Heart right ventricle (tissue), 16 donors: ENCODE measurements at regions not wholly inside any gene's neighbourhood (a gene's known extent, or its start where the extent isn't known, plus 50 kb on each side); places are given as distances from the start of the nearest gene placed in this dataset.

ENCODE experiments used
- ATAC-seq, 8 donors: fragments of 200-7000 bp; cut with Tn5 transposase; one replicate each; pipeline ENCODE4 v1.9.1; 2020; ENCODE audit warnings: mild to moderate bottlenecking in 8 of 8, moderate library complexity in 8 of 8, moderate number of reproducible peaks in 1 of 8
- DNase-seq, 2 donors: peaks; one replicate each; pipeline ENCODE4 v3.0.0-alpha.2; 2020
- H3K27ac ChIP-seq, 10 donors: fragments of 200-600 bp; sonication (generic) in 2 of 10; one replicate each; pipeline versions ENCODE4 v1.5.0 to v1.8.0; 2020 to 2022; ENCODE audit warnings: mild to moderate bottlenecking in 3 of 10
- H3K27me3 ChIP-seq, 7 donors: fragments of 200-600 bp; one replicate each; pipeline ENCODE4 v1.8.0; 2021 to 2022; ENCODE audit warnings: mild to moderate bottlenecking in 2 of 7
- H3K36me3 ChIP-seq, 9 donors: fragments of 200-600 bp; sonication (generic) in 1 of 9; one replicate each; pipeline versions ENCODE4 v1.5.0 to v1.8.0; 2020 to 2022; ENCODE audit warnings: mild to moderate bottlenecking in 2 of 9
- H3K4me1 ChIP-seq, 9 donors: fragments of 200-600 bp; sonication (generic) in 1 of 9; one replicate each; pipeline versions ENCODE4 v1.5.0 to v1.8.0; 2020 to 2022; ENCODE audit warnings: mild to moderate bottlenecking in 4 of 9
- H3K4me3 ChIP-seq, 10 donors: fragments of 200-600 bp; sonication (generic) in 2 of 10; one replicate each; pipeline versions ENCODE4 v1.5.0 to v1.8.0; 2020 to 2022; ENCODE audit warnings: mild to moderate bottlenecking in 7 of 10, moderate library complexity in 2 of 10
- H3K9me3 ChIP-seq, 11 donors: fragments of 200-600 bp in 10 of 11; sonication (generic) in 2 of 11; one replicate each; pipeline versions ENCODE4 v1.5.0 to v1.8.0; 2013 to 2022; ENCODE audit warnings: mild to moderate bottlenecking in 2 of 11, control low read depth in 1 of 11, moderate library complexity in 1 of 11
- CTCF ChIP-seq, 9 donors: fragments of 200-600 bp; sonication (generic) in 2 of 9; IDR thresholded peaks; one replicate each; pipeline versions ENCODE4 v1.5.0 to v1.8.0; 2021 to 2022; ENCODE audit warnings: antibody characterized with exemption in 9 of 9, mild to moderate bottlenecking in 5 of 9, moderate library complexity in 1 of 9
- WGBS, 2 donors: extraction: QIAGEN DNeasy Blood & Tissue Kit; methylation state at CpG; one replicate each; pipeline ENCODE4 v1.1.7; 2013; ENCODE audit warnings: inconsistent platforms in 1 of 2; 5-methylcytosine and 5-hydroxymethylcytosine counted together
- intact Hi-C, 10 donors: fragments of 100-400 bp; cut with DNase I; formaldehyde crosslinking; loops; one replicate each; pipeline versions ENCODE4 v1.11.1 to v1.14.2; 2022
- donor health status: Arrhythmogenic right ventricular cardiomyopathy.
- donor health status: ischemic (EF 13 %, LVEDD 7.1; RV severe dilation, severe dysfunction).
- donor health status: healthy with polysubstance abuse.
- donor health status: DM: no; HTN: yes; CAD: no.
- donor health status: DM: no; HTN: no; CAD: no.
- donor health status: ischemic (EF 25% LVEDD 6.9; RV normal size, moderate dysfunction).
- donor health status: ischemic (EF 25% LVEDD 5.7; RV mildly dilated, moderate dysfunction).
- donor health status: healthy.
- donor health status: DM: yes; HTN: yes; CAD: no.
- donor health status: Ischemic cardiomyopathy.
- donor health status: ischemic (EF 35%, LVEDD 5.7; RV mildly dilated, moderate dysfunction).
- donor health status: nonischemic (EF 11% LVEDD 7.7; RV severe dilation, severe dysfunction).
- donor health status: DM: yes; HTN: yes; CAD: no.
- donor health status: PGD.
- donor health status: ischemic (EF 29% LVEDD 5.4; RV normal size, mild dysfunction).
- donor health status: nonischemic (EF 23%, LVEDD 6.1; RV moderate dilation, normal function).

- no peaks in the 10 kb centered on the region for H3K9me3 ChIP-seq
- no peak for TF ChIP-seq CTCF (IDR thresholded peaks at IDR 0.05)
- H3K4me1 ChIP-seq = no peaks in the 10 kb centered on the region
- intact Hi-C loops = no loop called here
- ATAC-seq = no peak
- 58 to 68% methylated on average over 2 of the region's 2 CpGs for WGBS, 2 donors
- H3K27me3 ChIP-seq = no peaks in the 10 kb centered on the region
- DNase-seq = no peak
- H3K4me3 ChIP-seq = no peak overlapping the region
- no peak overlapping the region for H3K27ac ChIP-seq
- no peaks in the 10 kb centered on the region for H3K36me3 ChIP-seq
Observed at GRCh38 chr5:90274216-90274615, 135.3 kb downstream of the CETN3 start.

DNA sequence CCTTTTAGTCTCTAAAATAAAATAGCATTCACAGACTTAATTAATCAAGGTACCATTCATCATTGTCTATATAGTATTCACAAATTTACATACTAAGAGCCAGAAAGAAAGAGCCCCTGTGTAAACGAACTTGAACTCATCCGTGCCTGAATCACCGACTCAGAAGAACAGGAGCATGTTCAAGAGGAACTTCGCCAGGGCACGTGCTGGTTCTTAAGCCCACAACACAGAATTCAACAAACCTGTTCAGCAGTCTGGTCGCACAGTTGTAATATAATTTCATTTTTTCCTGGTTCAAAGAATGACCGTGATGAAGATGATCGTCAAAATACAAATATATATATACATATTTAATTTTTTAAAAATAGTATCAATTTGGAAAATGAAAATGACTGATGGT is 141.9 kb downstream of the CETN3 start:
- Histone ChIP-seq H3K36me3 (no peaks in the 10 kb centered on the region), H3K9me3 (no peaks in the 10 kb centered on the region), H3K27me3 (no peaks in the 10 kb centered on the region), H3K4me1 (peaks cover 0 to 5% (median 4%) of the 10 kb centered on the region in 9 donors), H3K4me3 (no peak overlapping the region), H3K27ac (no peak overlapping the region)
- DNase-seq (no peak), ATAC-seq (no peak)
- TF ChIP-seq CTCF (IDR thresholded peaks at IDR 0.05) = no peak
- WGBS, 2 donors = 91 to 96% methylated on average over 8 of the region's 8 CpGs
- intact Hi-C loops = loop anchor here in 7 of 10 donors (5.0 to 10.0 kb wide), 3 partner anchors 1383 to 1543 kb away; partner anchors contain the start of gene MEF2C (in 2 of the 7)

DNA sequence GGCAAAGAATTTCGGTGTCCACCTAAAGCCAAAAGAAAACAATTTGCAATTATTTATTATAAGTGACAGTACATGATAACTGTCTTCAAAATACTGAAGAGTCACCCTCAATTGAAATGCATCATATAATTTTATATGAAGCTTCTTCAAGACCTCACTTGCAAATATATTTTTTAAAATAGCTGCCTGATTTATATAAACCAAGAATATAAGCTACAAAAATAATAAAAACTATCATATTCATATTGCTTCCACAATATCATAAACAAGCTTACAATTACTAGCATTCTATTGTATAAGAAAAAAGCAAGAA is 144.1 kb downstream of the CETN3 start:
- peak in 1 of 9 donors; percentile 29 for TF ChIP-seq CTCF (IDR thresholded peaks at IDR 0.05)
- no peaks in the 10 kb centered on the region for H3K9me3 ChIP-seq
- H3K27me3 ChIP-seq = no peaks in the 10 kb centered on the region
- no peaks in the 10 kb centered on the region for H3K36me3 ChIP-seq
- peaks cover 0 to 5% (median 4%) of the 10 kb centered on the region in 9 donors for H3K4me1 ChIP-seq
- DNase-seq (no peak), ATAC-seq (no peak)
- no peak overlapping the region for H3K4me3 ChIP-seq
- no peak overlapping the region for H3K27ac ChIP-seq
- WGBS, 2 donors = 3 to 5% methylated on average over 1 of the region's 1 CpG
- intact Hi-C loops = loop anchor here in 9 of 10 donors (2.0 to 10.0 kb wide), 4 partner anchors 1381 to 1541 kb away; partner anchors contain the start of gene MEF2C (in 2 of the 9)

DNA sequence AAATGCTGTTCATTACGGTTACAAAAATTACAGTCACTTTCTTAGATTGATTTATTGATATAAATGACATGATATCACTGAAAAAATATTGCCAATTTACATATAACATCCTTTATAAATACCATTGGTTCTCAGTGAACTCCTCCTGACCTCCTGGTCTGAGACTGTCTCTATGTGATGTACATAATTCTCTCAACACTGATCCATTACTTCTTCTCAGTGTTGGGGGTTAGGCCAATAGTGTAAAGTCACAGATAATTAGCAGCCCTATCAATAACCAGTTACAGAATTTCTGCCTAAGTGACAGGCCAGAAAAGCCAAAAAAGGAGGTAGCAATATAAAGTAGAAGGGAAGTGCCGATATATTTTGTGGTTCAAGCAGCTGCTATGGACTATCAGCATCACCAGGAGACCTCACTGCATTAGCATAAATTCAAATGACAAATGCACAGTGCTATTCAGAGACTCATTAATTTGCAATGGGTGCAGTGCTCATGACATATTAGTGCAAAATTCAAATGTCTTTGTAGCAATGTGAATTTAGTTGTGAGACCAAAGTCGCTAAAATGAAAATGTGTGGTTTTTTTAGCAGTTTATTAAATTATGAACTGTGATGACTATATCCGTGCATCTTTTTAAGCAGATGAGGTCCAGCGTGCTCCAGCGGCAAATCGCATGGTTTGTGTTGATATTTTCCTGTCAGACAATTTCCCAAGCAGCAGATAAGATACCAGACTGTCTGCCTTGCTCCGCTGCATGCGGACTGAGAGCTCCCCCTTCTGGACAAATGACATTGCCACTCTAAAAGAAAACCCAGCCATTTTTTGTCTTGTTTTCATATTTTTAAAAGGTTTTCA is 144.6 kb downstream of the CETN3 start:
- intact Hi-C loops = loop anchor here in 9 of 10 donors (2.0 to 10.0 kb wide), 4 partner anchors 1380 to 1540 kb away; partner anchors contain the start of gene MEF2C (in 2 of the 9)
- no peak overlapping the region for H3K27ac ChIP-seq
- WGBS, 2 donors = 24 to 27% methylated on average over 9 of the region's 9 CpGs
- peak in 7 of 8 donors; percentile 47 to 92 (median 78) for ATAC-seq
- H3K9me3 ChIP-seq = no peaks in the 10 kb centered on the region
- H3K4me3 ChIP-seq = no peak overlapping the region
- peak; percentile 40 to 77 for DNase-seq
- peak; percentile 84 to 98 (median 93) for TF ChIP-seq CTCF (IDR thresholded peaks at IDR 0.05)
- H3K27me3 ChIP-seq = no peaks in the 10 kb centered on the region
- no peaks in the 10 kb centered on the region for H3K36me3 ChIP-seq
- H3K4me1 ChIP-seq = peaks cover 0 to 5% (median 4%) of the 10 kb centered on the region in 9 donors
